GM12878 (cell line): ENCODE measurements at regions not wholly inside any gene's neighbourhood (a gene's known extent, or its start where the extent isn't known, plus 50 kb on each side); places are given as distances from the start of the nearest gene placed in this dataset.

ENCODE experiments used
- ATAC-seq: fragments of 200-7000 bp; cut with Tn5 transposase; 3 replicates; pipeline ENCODE4 v1.9.1; 2020; ENCODE audit warnings: mild to moderate bottlenecking, moderate library complexity
- BruUV-seq: library from RNA; stranded (reverse); fragments of 400-500 nt; replicated peaks from 2 replicates; lab custom pipeline; 2021; lab: Mats Ljungman, UMichigan
- CTCF ChIA-PET: fragments of 300-600 bp; sonication (Branson Sonifier 250); formaldehyde crosslinking; extraction: SDS; loops from one replicate; lab custom pipeline; 2021; ENCODE audit warnings: inconsistent platforms; lab: Yijun Ruan, JAX
- POLR2A ChIA-PET: fragments of 350-600 bp; formaldehyde crosslinking; extraction: SDS; loops from one replicate; lab custom pipeline; 2021; ENCODE audit warnings: inconsistent platforms; lab: Charles Lee
- RAD21 ChIA-PET: fragments of 300-600 bp; sonication (Branson Sonifier 250); formaldehyde crosslinking; loops from one replicate; lab custom pipeline; 2023; ENCODE audit warnings: antibody characterized with exemption; ENCODE audit not compliant: unreplicated experiment; lab: Charles Lee
- SMC1A ChIA-PET: fragments of 300-600 bp; sonication (Branson Sonifier 250); formaldehyde crosslinking; loops from one replicate; lab custom pipeline; 2023; ENCODE audit not compliant: unreplicated experiment, uncharacterized antibody; lab: Charles Lee
- DNase-seq: peaks from one replicate; pipeline ENCODE4 v3.0.0-alpha.2; 2011; ENCODE audit warnings: low read depth, low spot score
- FAIRE-seq: peaks from 3 replicates; lab custom pipeline; 2011; peaks lifted over from hg19 to GRCh38; lab: Jason Lieb, UNC
- H2AFZ ChIP-seq: 2 replicates; pipeline ENCODE4 v1.6.0; 2011; ENCODE audit warnings: low read depth, low read length, control low read depth; ENCODE audit not compliant: control insufficient read depth
- H3K27ac ChIP-seq: 2 replicates; pipeline ENCODE4 v1.5.1; 2011; ENCODE audit warnings: control low read depth; ENCODE audit not compliant: control insufficient read depth, insufficient read depth
- H3K27me3 ChIP-seq, 2 experiments: replicated peaks in 1 of 2; 2 replicates each; pipeline versions ENCODE4 v1.6.0 to v1.6.1; 2011; ENCODE audit warnings: low read length in 1 of 2; ENCODE audit not compliant: control insufficient read depth in 2 of 2, insufficient read depth in 2 of 2
- H3K36me3 ChIP-seq, 2 experiments: 2 replicates each; pipeline ENCODE4 v1.5.1; 2011; ENCODE audit warnings: low read length in 1 of 2; ENCODE audit not compliant: control insufficient read depth in 2 of 2, insufficient read depth in 2 of 2
- H3K4me1 ChIP-seq: 2 replicates; pipeline ENCODE4 v1.6.1; 2011; ENCODE audit warnings: mild to moderate bottlenecking, low read length, moderate library complexity, mixed read lengths; ENCODE audit not compliant: control insufficient read depth, insufficient read depth
- H3K4me2 ChIP-seq: 2 replicates; pipeline ENCODE4 v1.6.0; 2011; ENCODE audit warnings: control low read depth; ENCODE audit not compliant: control insufficient read depth, insufficient read depth
- H3K4me3 ChIP-seq: fragments of 200-600 bp; sonication (generic); 2 replicates; pipeline ENCODE4 v1.5.1; 2016
- H3K79me2 ChIP-seq: 2 replicates; pipeline ENCODE4 v1.6.0; 2011; ENCODE audit warnings: low read length; ENCODE audit not compliant: control insufficient read depth, insufficient read depth
- H3K9ac ChIP-seq: 2 replicates; pipeline ENCODE4 v1.8.0; 2011; ENCODE audit warnings: low read length, control low read depth, mixed read lengths; ENCODE audit not compliant: control insufficient read depth, insufficient read depth
- H3K9me3 ChIP-seq: replicated peaks from 3 replicates; pipeline ENCODE4 v1.5.1; 2011; ENCODE audit warnings: mild to moderate bottlenecking, low read length; ENCODE audit not compliant: control insufficient read depth, insufficient read depth
- H4K20me1 ChIP-seq: 2 replicates; pipeline ENCODE4 v1.6.0; 2011; ENCODE audit not compliant: control insufficient read depth, insufficient read depth
- MYC ChIP-seq: IDR thresholded peaks from 2 replicates; pipeline ENCODE4 v1.6.1; 2011; ENCODE audit warnings: mild to moderate bottlenecking, low read length, moderate library complexity, inconsistent platforms; ENCODE audit not compliant: insufficient read depth, insufficient replicate concordance, insufficient read length, severe bottlenecking
- REST ChIP-seq: IDR thresholded peaks from 2 replicates; pipeline ENCODE4 v1.6.1; 2012; ENCODE audit warnings: mild to moderate bottlenecking, low read depth, low read length
- SMAD5 ChIP-seq: IDR thresholded peaks from 2 replicates; pipeline ENCODE4 v1.6.1; 2016; ENCODE audit warnings: antibody characterized with exemption, low read depth
- SMARCA5 ChIP-seq: fragments of 450-650 bp; IDR thresholded peaks from 2 replicates; pipeline ENCODE4 v1.6.1; 2017; ENCODE audit warnings: mild to moderate bottlenecking
- SRF ChIP-seq, 2 experiments: IDR thresholded peaks; 2 replicates each; pipeline ENCODE4 v1.6.1; 2011; ENCODE audit warnings: low read depth in 2 of 2, low read length in 2 of 2, mild to moderate bottlenecking in 1 of 2, moderate library complexity in 1 of 2
- SUZ12 ChIP-seq: fragments of 200-600 bp; sonication (generic); IDR thresholded peaks from one replicate; pipeline ENCODE4 v1.6.1; 2018; ENCODE audit warnings: antibody characterized with exemption, mild to moderate bottlenecking; ENCODE audit not compliant: unreplicated experiment
- WGBS: methylation state at CpG from one replicate; pipeline ENCODE4 v1.1.6; 2016; ENCODE audit warnings: low lambda C conversion rate; ENCODE audit not compliant: insufficient replicate concordance, insufficient coverage; ENCODE audit errors: missing lambda C conversion rate; 5-methylcytosine and 5-hydroxymethylcytosine counted together
- in situ Hi-C: fragments of 300-500 bp; cut with MboI; formaldehyde crosslinking; loops from 9 replicates; pipeline ENCODE4 v1.14.3; 2018; ENCODE audit warnings: mixed read lengths
- intact Hi-C: fragments of 100-400 bp; cut with micrococcal nuclease; formaldehyde crosslinking; loops from one replicate; pipeline ENCODE4 v1.14.2; 2022; ENCODE audit not compliant: unreplicated experiment

GRCh38 chr22:47419239-47419638, 656.8 kb downstream of the TBC1D22A start:
- Histone ChIP-seq H3K4me3 (no peak overlapping the region), H3K27me3 (no peaks in the 10 kb centered on the region), H3K36me3 (no peaks in the 10 kb centered on the region), H3K4me2 (no peak overlapping the region), H4K20me1 (no peaks in the 10 kb centered on the region), H3K27ac (no peak overlapping the region), H3K79me2 (no peaks in the 10 kb centered on the region)
- intact Hi-C loops = no loop called here
- ATAC-seq (no peak), FAIRE-seq (no peak), DNase-seq (no peak)
- ChIA-PET RAD21 (no interaction called here), POLR2A (no interaction called here), SMC1A (no interaction called here)
- in situ Hi-C loops = no loop called here
- BruUV-seq = no TSS peak
- TF ChIP-seq SMARCA5 (no peak), MYC (no peak), SUZ12 (no peak), SMAD5 (no peak), REST (peak; percentile 44; the same call in 1 of the 2 replicates), SRF (IDR thresholded peaks at IDR 0.05; ENCODE audit: low read depth in 2 of 2, low read length in 2 of 2) (no peak)
- TF ChIP-seq, all 136 proteins: peak for 1
- H3K4me1 ChIP-seq = no peaks in the 10 kb centered on the region
- H2AFZ ChIP-seq = no peak overlapping the region
- CTCF ChIA-PET = no interaction called here
- no peaks in the 10 kb centered on the region; the same call in 2 of the 3 replicates for H3K9me3 ChIP-seq
- WGBS = 28% methylated on average over 4 of the region's 4 CpGs
- no peak overlapping the region for H3K9ac ChIP-seq
